ENCODE measurements at regions not wholly inside any gene's neighbourhood (a gene's known extent, or its start where the extent isn't known, plus 50 kb on each side); places are given as distances from the start of the nearest gene placed in this dataset.

GRCh38 chr4:180652533-180652932 is 1590.7 kb upstream of the TENM3 start:
- TF ChIP-seq CTCF (IDR thresholded peaks at IDR 0.05) (no peak), POLR2A (IDR thresholded peaks at IDR 0.05) (no peak)
